Duodenal mucosa (tissue), 2 donors: ENCODE measurements at regions not wholly inside any gene's neighbourhood (a gene's known extent, or its start where the extent isn't known, plus 50 kb on each side); places are given as distances from the start of the nearest gene placed in this dataset.

Experiments
- H3K27ac ChIP-seq: one replicate; pipeline ENCODE4 v1.7.0; 2013; ENCODE audit warnings: low read depth, low read length
- H3K27me3 ChIP-seq, 2 donors: one replicate each; pipeline ENCODE4 v1.7.0; 2013; ENCODE audit warnings: low read length in 2 of 2, control low read depth in 1 of 2; ENCODE audit not compliant: insufficient read depth in 2 of 2, control insufficient read depth in 1 of 2
- H3K36me3 ChIP-seq, 2 donors: one replicate each; pipeline ENCODE4 v1.7.0; 2013; ENCODE audit warnings: low read length in 2 of 2, control low read depth in 1 of 2; ENCODE audit not compliant: insufficient read depth in 2 of 2, control insufficient read depth in 1 of 2
- H3K4me1 ChIP-seq, 2 donors: one replicate each; pipeline ENCODE4 v1.7.0; 2013; ENCODE audit warnings: low read length in 2 of 2, control low read depth in 1 of 2; ENCODE audit not compliant: insufficient read depth in 2 of 2, control insufficient read depth in 1 of 2
- H3K4me3 ChIP-seq, 2 donors: one replicate each; pipeline ENCODE4 v1.7.0; 2013; ENCODE audit warnings: low read length in 2 of 2, low read depth in 1 of 2
- H3K9ac ChIP-seq, 2 donors: one replicate each; pipeline ENCODE4 v1.7.0; 2013; ENCODE audit warnings: low read length in 2 of 2, low read depth in 1 of 2
- H3K9me3 ChIP-seq, 2 donors: one replicate each; pipeline ENCODE4 v1.7.0; 2013; ENCODE audit warnings: low read length in 2 of 2, control low read depth in 1 of 2; ENCODE audit not compliant: control insufficient read depth in 1 of 2

GRCh38 chr5:153439130-153439529, 51.3 kb upstream of the GRIA1 start:
- H3K36me3 ChIP-seq = no peaks in the 10 kb centered on the region
- no peak overlapping the region for H3K4me3 ChIP-seq
- H3K9me3 ChIP-seq = no peaks in the 10 kb centered on the region
- H3K4me1 ChIP-seq = no peaks in the 10 kb centered on the region
- H3K27ac ChIP-seq = no peak overlapping the region
- no peak overlapping the region for H3K9ac ChIP-seq
- H3K27me3 ChIP-seq = no peaks in the 10 kb centered on the region
